H9 (cell line): ENCODE measurements at regions not wholly inside any gene's neighbourhood (a gene's known extent, or its start where the extent isn't known, plus 50 kb on each side); places are given as distances from the start of the nearest gene placed in this dataset.

Experiments used
- DNase-seq: peaks from one replicate; pipeline ENCODE4 v3.0.0-alpha.2; 2017
- H2AFZ ChIP-seq: one replicate; pipeline ENCODE4 v1.6.1; 2013; ENCODE audit warnings: mild to moderate bottlenecking, low read length, control low read depth, moderate library complexity
- H2AK5ac ChIP-seq: 2 replicates; pipeline ENCODE4 v1.6.1; 2013; ENCODE audit warnings: low read length, control low read depth, mixed read lengths; ENCODE audit not compliant: insufficient read length
- H2BK120ac ChIP-seq: one replicate; pipeline ENCODE4 v1.6.1; 2013; ENCODE audit warnings: low read depth, mild to moderate bottlenecking, low read length, control low read depth, inconsistent platforms; ENCODE audit not compliant: poor library complexity, severe bottlenecking
- H2BK12ac ChIP-seq: 2 replicates; pipeline ENCODE4 v1.6.1; 2013; ENCODE audit warnings: low read length, control low read depth, mixed read lengths, low read depth; ENCODE audit not compliant: insufficient read length
- H2BK15ac ChIP-seq: 2 replicates; pipeline ENCODE4 v1.6.1; 2013; ENCODE audit warnings: low read depth, low read length, control low read depth
- H2BK20ac ChIP-seq: one replicate; pipeline ENCODE4 v1.6.1; 2013; ENCODE audit warnings: low read depth, mild to moderate bottlenecking, low read length, control low read depth, inconsistent platforms; ENCODE audit not compliant: poor library complexity, severe bottlenecking
- H2BK5ac ChIP-seq: 2 replicates; pipeline ENCODE4 v1.6.1; 2013; ENCODE audit warnings: low read length, control low read depth, mixed read lengths; ENCODE audit not compliant: insufficient read length
- H3K14ac ChIP-seq: 2 replicates; pipeline ENCODE4 v1.6.1; 2013; ENCODE audit warnings: low read length, control low read depth; ENCODE audit not compliant: insufficient read depth
- H3K18ac ChIP-seq: 2 replicates; pipeline ENCODE4 v1.6.1; 2013; ENCODE audit warnings: low read depth, mild to moderate bottlenecking, mixed read lengths, low read length, control low read depth; ENCODE audit not compliant: insufficient read length
- H3K23ac ChIP-seq: 2 replicates; pipeline ENCODE4 v1.6.1; 2013; ENCODE audit warnings: low read length, control low read depth, mixed read lengths, low read depth; ENCODE audit not compliant: insufficient read length
- H3K23me2 ChIP-seq: 2 replicates; pipeline ENCODE4 v1.6.1; 2013; ENCODE audit warnings: low read depth, mild to moderate bottlenecking, mixed read lengths, low read length, control low read depth; ENCODE audit not compliant: insufficient read length, poor library complexity, severe bottlenecking
- H3K27ac ChIP-seq: 2 replicates; pipeline ENCODE4 v1.5.1; 2013; ENCODE audit warnings: low read length, control low read depth, mixed read lengths, low read depth; ENCODE audit not compliant: insufficient read length
- H3K27me3 ChIP-seq: 2 replicates; pipeline ENCODE4 v1.6.1; 2013; ENCODE audit warnings: low read length, control low read depth, inconsistent platforms; ENCODE audit not compliant: insufficient read depth
- H3K4ac ChIP-seq: 2 replicates; pipeline ENCODE4 v1.6.1; 2013; ENCODE audit warnings: low read depth, mild to moderate bottlenecking, control low read depth, inconsistent platforms, low read length, moderate library complexity
- H3K4me1 ChIP-seq: 2 replicates; pipeline ENCODE4 v1.6.1; 2013; ENCODE audit warnings: low read length, control low read depth, inconsistent platforms; ENCODE audit not compliant: insufficient read depth
- H3K4me2 ChIP-seq: 2 replicates; pipeline ENCODE4 v1.6.1; 2013; ENCODE audit warnings: low read length, control low read depth, mixed read lengths; ENCODE audit not compliant: insufficient read length, insufficient read depth
- H3K56ac ChIP-seq: 2 replicates; pipeline ENCODE4 v1.6.1; 2013; ENCODE audit warnings: low read depth, mild to moderate bottlenecking, mixed read lengths, low read length, control low read depth; ENCODE audit not compliant: insufficient read length
- H3K79me1 ChIP-seq: 2 replicates; pipeline ENCODE4 v1.6.1; 2013; ENCODE audit warnings: low read depth, mild to moderate bottlenecking, moderate library complexity, low read length, control low read depth, inconsistent platforms; ENCODE audit not compliant: insufficient read depth, poor library complexity, severe bottlenecking
- H3K79me2 ChIP-seq: 2 replicates; pipeline ENCODE4 v1.6.1; 2013; ENCODE audit warnings: low read length, control low read depth, inconsistent platforms; ENCODE audit not compliant: insufficient read depth
- H3K9ac ChIP-seq: 2 replicates; pipeline ENCODE4 v1.6.1; 2013; ENCODE audit warnings: low read length, control low read depth, mixed read lengths; ENCODE audit not compliant: insufficient read length; ENCODE audit errors: extremely low read depth
- H3K9me3 ChIP-seq: one replicate; pipeline ENCODE4 v1.6.1; 2013; ENCODE audit warnings: low read depth, low read length, inconsistent platforms; ENCODE audit not compliant: control insufficient read depth
- H3T11ph ChIP-seq: one replicate; pipeline ENCODE4 v1.6.1; 2013; ENCODE audit warnings: mild to moderate bottlenecking, low read length, control low read depth, inconsistent platforms
- H4K20me1 ChIP-seq: one replicate; pipeline ENCODE4 v1.6.1; 2013; ENCODE audit not compliant: control insufficient read depth, insufficient read length, insufficient read depth
- H4K5ac ChIP-seq: 2 replicates; pipeline ENCODE4 v1.6.1; 2013; ENCODE audit warnings: low read depth, mild to moderate bottlenecking, mixed read lengths, low read length, control low read depth; ENCODE audit not compliant: insufficient read length
- H4K8ac ChIP-seq: replicated peaks from 2 replicates; pipeline ENCODE4 v1.6.1; 2013; ENCODE audit warnings: low read length, control low read depth, mixed read lengths, low read depth; ENCODE audit not compliant: insufficient read length
- H4K91ac ChIP-seq: 2 replicates; pipeline ENCODE4 v1.6.1; 2013; ENCODE audit warnings: low read depth, mild to moderate bottlenecking, moderate library complexity, mixed read lengths, low read length, control low read depth; ENCODE audit not compliant: insufficient read length
- H3K27ac Mint-ChIP-seq, 3 experiments: 2 replicates in 2 of 3; 3 replicates in 1 of 3; pipeline ENCODE4 v1.8.0; 2020 to 2021; ENCODE audit warnings: mixed read lengths in 3 of 3, mild to moderate bottlenecking in 1 of 3, moderate library complexity in 1 of 3
- H3K27me3 Mint-ChIP-seq: 2 replicates; pipeline ENCODE4 v1.8.0; 2021; ENCODE audit warnings: low read depth, mild to moderate bottlenecking, moderate library complexity, mixed read lengths
- H3K36me3 Mint-ChIP-seq, 3 experiments: 2 replicates in 2 of 3; 3 replicates in 1 of 3; pipeline ENCODE4 v1.8.0; 2020 to 2021; ENCODE audit warnings: low read depth in 3 of 3, mixed read lengths in 3 of 3; ENCODE audit not compliant: insufficient read depth in 1 of 3
- H3K4me1 Mint-ChIP-seq, 2 experiments: 2 replicates each; pipeline ENCODE4 v1.8.0; 2020; ENCODE audit warnings: mixed read lengths in 2 of 2
- H3K4me3 Mint-ChIP-seq, 2 experiments: 2 replicates in 1 of 2; 3 replicates in 1 of 2; pipeline ENCODE4 v1.8.0; 2020 to 2021; ENCODE audit warnings: mild to moderate bottlenecking in 2 of 2, mixed read lengths in 2 of 2, moderate library complexity in 1 of 2
- H3K9me3 Mint-ChIP-seq, 2 experiments: 2 replicates in 1 of 2; 3 replicates in 1 of 2; pipeline ENCODE4 v1.8.0; 2020; ENCODE audit warnings: mild to moderate bottlenecking in 2 of 2, mixed read lengths in 2 of 2, moderate library complexity in 1 of 2
- WGBS: extraction: QIAGEN DNeasy Blood & Tissue Kit; methylation state at CpG from one replicate; pipeline ENCODE4 v1.1.7; 2013; ENCODE audit warnings: missing lambda C conversion rate, low lambda C conversion rate, mixed read lengths; ENCODE audit not compliant: insufficient read length; ENCODE audit errors: extremely low coverage; 5-methylcytosine and 5-hydroxymethylcytosine counted together
- TF ChIP-seq, protein P1 (sequence below): fragments of 200-600 bp; sonication (generic); conservative IDR thresholded peaks from 3 replicates; pipeline ENCODE4 v1.8.0; 2021; ENCODE audit warnings: antibody characterized with exemption, mild to moderate bottlenecking

GRCh38 chr16:86201746-86202145 is 302.8 kb downstream of the IRF8 start:
- TF ChIP-seq, protein P1, sequence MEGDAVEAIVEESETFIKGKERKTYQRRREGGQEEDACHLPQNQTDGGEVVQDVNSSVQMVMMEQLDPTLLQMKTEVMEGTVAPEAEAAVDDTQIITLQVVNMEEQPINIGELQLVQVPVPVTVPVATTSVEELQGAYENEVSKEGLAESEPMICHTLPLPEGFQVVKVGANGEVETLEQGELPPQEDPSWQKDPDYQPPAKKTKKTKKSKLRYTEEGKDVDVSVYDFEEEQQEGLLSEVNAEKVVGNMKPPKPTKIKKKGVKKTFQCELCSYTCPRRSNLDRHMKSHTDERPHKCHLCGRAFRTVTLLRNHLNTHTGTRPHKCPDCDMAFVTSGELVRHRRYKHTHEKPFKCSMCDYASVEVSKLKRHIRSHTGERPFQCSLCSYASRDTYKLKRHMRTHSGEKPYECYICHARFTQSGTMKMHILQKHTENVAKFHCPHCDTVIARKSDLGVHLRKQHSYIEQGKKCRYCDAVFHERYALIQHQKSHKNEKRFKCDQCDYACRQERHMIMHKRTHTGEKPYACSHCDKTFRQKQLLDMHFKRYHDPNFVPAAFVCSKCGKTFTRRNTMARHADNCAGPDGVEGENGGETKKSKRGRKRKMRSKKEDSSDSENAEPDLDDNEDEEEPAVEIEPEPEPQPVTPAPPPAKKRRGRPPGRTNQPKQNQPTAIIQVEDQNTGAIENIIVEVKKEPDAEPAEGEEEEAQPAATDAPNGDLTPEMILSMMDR: no peak

More at GRCh38 chr16:86201746-86202145, 302.8 kb downstream of the IRF8 start:
- Histone ChIP-seq H3K4me1 (peaks cover 2% of the 10 kb centered on the region), H2AFZ (no peak overlapping the region), H4K5ac (no peak overlapping the region), H3K56ac (no peak overlapping the region), H3K27me3 (no peaks in the 10 kb centered on the region), H3K9ac (no peak overlapping the region), H3T11ph (no peak overlapping the region), H4K20me1 (no peaks in the 10 kb centered on the region), H2BK20ac (no peak overlapping the region), H3K4ac (no peak overlapping the region), H3K79me1 (no peaks in the 10 kb centered on the region), H3K14ac (no peak overlapping the region), H2BK120ac (no peak overlapping the region), H2BK15ac (no peak overlapping the region), H2BK12ac (no peak overlapping the region), H3K4me2 (no peak overlapping the region), H3K79me2 (no peaks in the 10 kb centered on the region), H3K9me3 (no peaks in the 10 kb centered on the region), H3K23ac (no peak overlapping the region), H2AK5ac (no peak overlapping the region), H4K91ac (no peak overlapping the region), H3K18ac (no peak overlapping the region), H3K27ac (no peak overlapping the region), H2BK5ac (no peak overlapping the region), H4K8ac (no peak overlapping the region), H3K23me2 (no peaks in the 10 kb centered on the region)
- Mint-ChIP-seq H3K36me3 (no peaks in the 10 kb centered on the region), H3K4me1 (peaks cover 15 to 55% of the 10 kb centered on the region in 2 experiments), H3K27ac (no peak overlapping the region), H3K27me3 (peaks cover 12% of the 10 kb centered on the region), H3K4me3 (no peak overlapping the region), H3K9me3 (no peaks in the 10 kb centered on the region)
- WGBS: no CpG with 5 or more reads among the region's 10 CpGs
- no peak for DNase-seq
